GM10266 (cell line): ENCODE measurements at regions not wholly inside any gene's neighbourhood (a gene's known extent, or its start where the extent isn't known, plus 50 kb on each side); places are given as distances from the start of the nearest gene placed in this dataset.

Experiments
- DNase-seq: peaks from one replicate; pipeline ENCODE4 v3.0.0; 2012; ENCODE audit errors: extremely low spot score
- TF ChIP-seq, protein P1 (sequence below): IDR thresholded peaks from 2 replicates; pipeline ENCODE4 v1.5.1; 2012; ENCODE audit warnings: mild to moderate bottlenecking, low read depth; ENCODE audit not compliant: control insufficient read depth, insufficient read depth; ENCODE audit errors: missing control alignments

DNA sequence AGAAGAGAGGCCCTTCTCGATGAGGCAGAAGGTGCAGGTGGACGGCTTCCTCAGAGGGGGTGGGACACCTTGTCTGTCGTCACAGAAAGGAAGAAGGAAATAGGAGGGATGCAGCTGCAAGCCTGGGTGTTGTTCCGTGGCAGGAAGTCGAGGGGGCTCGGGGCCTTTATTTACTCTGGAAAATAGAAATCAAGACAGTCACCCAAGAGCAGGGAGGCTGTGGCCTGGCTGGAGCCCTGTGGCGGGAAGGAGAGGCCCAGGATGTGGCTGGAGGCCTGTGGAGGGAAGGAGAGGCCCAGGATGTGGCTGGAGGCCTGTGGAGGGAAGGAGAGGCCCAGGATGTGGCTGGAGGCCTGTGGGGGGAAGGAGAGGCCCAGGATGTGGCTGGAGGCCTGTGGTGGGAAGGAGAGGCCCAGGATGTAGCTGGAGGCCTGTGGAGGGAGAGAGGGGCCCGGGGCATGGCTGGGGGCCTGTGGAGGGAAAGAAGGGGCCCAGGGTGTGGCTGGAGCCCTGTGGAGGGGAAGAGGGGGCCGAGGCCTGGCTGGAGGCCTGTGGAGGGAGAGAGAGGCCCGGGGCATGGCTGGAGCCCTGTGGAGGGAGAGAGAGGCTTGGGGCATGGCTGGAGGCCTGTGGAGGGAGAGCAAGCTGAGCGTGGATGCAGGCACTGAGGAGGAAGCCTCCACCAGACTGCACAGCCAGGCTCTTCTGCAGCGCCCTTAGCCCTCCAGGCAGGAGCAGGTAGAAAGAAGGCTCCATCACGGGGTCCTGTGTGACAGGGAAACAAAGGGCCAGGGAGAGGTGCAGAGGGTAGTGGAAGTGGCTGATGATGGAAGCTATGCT, 97.3 kb upstream of the SFMBT2 start:
- TF ChIP-seq, protein P1, sequence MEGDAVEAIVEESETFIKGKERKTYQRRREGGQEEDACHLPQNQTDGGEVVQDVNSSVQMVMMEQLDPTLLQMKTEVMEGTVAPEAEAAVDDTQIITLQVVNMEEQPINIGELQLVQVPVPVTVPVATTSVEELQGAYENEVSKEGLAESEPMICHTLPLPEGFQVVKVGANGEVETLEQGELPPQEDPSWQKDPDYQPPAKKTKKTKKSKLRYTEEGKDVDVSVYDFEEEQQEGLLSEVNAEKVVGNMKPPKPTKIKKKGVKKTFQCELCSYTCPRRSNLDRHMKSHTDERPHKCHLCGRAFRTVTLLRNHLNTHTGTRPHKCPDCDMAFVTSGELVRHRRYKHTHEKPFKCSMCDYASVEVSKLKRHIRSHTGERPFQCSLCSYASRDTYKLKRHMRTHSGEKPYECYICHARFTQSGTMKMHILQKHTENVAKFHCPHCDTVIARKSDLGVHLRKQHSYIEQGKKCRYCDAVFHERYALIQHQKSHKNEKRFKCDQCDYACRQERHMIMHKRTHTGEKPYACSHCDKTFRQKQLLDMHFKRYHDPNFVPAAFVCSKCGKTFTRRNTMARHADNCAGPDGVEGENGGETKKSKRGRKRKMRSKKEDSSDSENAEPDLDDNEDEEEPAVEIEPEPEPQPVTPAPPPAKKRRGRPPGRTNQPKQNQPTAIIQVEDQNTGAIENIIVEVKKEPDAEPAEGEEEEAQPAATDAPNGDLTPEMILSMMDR: no peak
- DNase-seq: no peak

DNA sequence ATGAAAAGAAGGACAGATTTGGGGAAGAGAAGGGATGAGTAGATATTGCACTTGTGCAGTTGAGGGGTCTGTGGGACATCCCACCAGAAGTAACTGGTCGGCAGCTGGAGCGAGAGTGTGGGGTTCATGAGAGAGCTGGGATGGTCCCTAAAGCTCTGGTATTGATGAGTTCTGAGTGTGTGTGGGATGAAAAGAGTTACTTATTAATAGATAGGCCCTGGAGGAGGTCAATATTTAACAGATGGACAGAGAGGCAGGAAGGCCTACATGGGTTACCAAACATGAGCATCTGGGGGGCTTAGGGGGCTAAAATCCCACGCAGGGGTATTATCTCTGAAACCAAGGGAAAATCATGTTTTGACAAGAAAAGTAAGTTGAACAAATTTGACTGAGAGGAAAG, 95.7 kb upstream of the SFMBT2 start:
- DNase-seq: no peak

DNA sequence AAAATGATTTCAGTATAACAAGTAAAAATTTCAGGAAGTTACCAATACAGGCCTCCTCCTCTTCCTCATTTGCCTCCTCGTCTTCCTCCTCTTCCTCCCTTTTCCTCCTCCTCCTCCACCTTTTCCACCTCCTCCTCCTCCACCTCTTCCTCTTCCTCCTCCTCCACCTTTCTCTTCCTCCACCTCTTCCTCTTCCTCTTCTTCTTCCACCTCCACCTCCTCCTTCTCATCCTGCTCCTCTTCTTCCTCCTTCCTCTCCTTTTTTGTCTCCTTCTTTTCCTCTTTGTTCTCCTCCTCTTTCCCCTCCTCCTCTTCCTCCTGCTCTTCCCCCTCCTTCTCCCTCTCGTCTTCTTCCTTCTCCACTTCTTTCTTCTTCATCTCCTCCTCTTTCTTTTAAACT, 94.4 kb upstream of the SFMBT2 start:
- no peak for DNase-seq
- TF ChIP-seq, protein P1: no peak

More for the DNA sequence above, 95.7 kb upstream of the SFMBT2 start:
- TF ChIP-seq, protein P1: no peak

DNA sequence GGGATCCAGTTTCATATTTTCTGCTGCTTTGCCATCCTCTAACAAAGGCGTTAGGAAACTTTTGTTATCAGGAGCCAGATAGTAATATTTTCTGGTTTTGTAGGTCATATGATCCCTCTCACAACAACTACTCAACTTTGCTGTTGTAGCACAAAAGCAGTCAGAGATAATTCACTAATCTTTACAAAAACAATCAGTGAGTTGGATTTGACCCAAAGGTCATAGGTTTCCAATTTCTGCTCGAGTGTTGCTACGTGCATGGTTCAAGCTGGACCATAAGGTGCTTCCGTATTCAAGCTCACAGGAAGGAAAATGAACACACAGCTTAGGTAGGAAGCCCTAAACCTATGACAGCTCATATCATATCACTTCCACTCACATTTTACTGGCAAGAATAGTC, 92.4 kb upstream of the SFMBT2 start:
- TF ChIP-seq, protein P1: no peak

DNA sequence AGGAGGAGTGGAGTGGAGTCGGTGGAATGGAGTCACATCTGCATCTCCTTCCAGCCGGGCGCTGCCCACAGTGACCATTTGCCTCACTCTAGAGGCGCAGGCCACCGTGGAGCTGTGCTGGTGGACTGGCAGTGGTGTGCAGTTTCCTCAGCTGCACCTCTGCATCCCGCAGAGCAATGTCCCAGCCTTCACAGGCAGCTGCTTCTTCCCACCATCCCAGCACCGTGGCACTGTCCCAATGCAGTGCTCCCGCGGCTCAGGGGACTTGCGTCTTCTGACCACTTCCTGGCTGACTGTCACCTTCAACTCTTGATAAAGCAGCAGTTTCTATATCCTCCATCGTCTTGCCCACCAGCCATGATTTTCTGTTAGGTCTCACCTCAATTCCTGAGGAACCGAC, 90.3 kb upstream of the SFMBT2 start:
- TF ChIP-seq, protein P1: no peak

More for the DNA sequence above, 92.4 kb upstream of the SFMBT2 start:
- no peak for DNase-seq

DNA sequence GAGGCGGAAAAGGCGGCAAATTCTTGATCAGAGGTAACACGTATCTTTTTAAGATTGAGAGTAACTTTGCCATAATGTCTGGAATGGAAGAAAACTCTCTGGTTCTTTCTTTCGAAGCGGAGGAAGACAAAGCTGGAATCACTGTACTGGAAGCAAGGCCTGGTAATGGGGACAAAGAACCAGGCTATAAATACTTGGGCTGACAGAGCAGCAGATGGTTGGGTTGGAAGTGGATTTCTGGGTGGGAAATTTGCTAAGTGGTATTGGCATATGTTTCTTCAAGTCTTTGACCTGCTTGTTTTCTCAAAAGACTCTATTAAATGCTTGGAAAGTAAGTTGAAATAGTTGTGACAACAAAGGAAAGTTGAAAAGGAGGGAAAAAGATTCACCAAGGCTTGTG, 87.3 kb upstream of the SFMBT2 start:
- no peak for DNase-seq
- TF ChIP-seq, protein P1: no peak

More for the DNA sequence above, 90.3 kb upstream of the SFMBT2 start:
- no peak for DNase-seq

DNA sequence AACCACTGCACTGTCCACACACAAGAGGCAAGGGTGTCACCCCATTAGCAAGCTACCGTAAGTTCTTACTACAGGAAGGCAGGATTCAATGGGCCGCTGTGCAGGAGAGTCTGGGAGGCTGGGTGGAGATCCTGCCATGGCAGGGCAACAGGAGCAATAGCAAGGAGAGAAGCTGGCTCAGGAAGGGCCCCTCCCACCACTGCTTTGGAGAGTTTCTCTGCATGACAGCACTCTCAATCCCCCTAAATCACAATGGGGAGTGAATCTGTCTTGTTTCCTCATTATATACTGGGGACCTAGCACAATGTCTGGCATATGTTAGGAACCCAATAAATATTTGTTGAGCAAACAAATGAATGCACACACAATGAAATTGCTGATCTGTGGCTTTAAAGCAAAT, 83.2 kb upstream of the SFMBT2 start:
- DNase-seq: no peak
- TF ChIP-seq, protein P1: no peak
